Neutrophil (primary cell): ENCODE measurements at regions not wholly inside any gene's neighbourhood (a gene's known extent, or its start where the extent isn't known, plus 50 kb on each side); places are given as distances from the start of the nearest gene placed in this dataset.

Experiments used
- H3K27ac ChIP-seq: fragments of 200-600 bp; sonication (generic); 2 replicates; pipeline ENCODE4 v1.5.1; 2016; ENCODE audit warnings: mild to moderate bottlenecking, moderate library complexity
- H3K27me3 ChIP-seq: fragments of 200-600 bp; sonication (generic); 2 replicates; pipeline ENCODE4 v1.6.0; 2016; ENCODE audit warnings: mild to moderate bottlenecking
- H3K36me3 ChIP-seq: fragments of 200-600 bp; sonication (generic); 2 replicates; pipeline ENCODE4 v1.5.1; 2017
- H3K4me1 ChIP-seq, 2 experiments: fragments of 200-600 bp in 1 of 2; sonication (generic) in 1 of 2; 1 replicate in 1 of 2; 2 replicates in 1 of 2; pipeline versions ENCODE4 v1.5.1 to v1.6.1; 2013 to 2016; ENCODE audit warnings: low read depth in 1 of 2, low read length in 1 of 2, mild to moderate bottlenecking in 1 of 2, moderate library complexity in 1 of 2; ENCODE audit not compliant: control insufficient read depth in 1 of 2, insufficient read depth in 1 of 2
- H3K4me3 ChIP-seq, 2 experiments: fragments of 200-600 bp in 1 of 2; sonication (generic) in 1 of 2; 1 replicate in 1 of 2; 2 replicates in 1 of 2; pipeline ENCODE4 v1.5.1; 2013 to 2016; ENCODE audit warnings: low read depth in 1 of 2, low read length in 1 of 2, mild to moderate bottlenecking in 1 of 2, moderate library complexity in 1 of 2
- H3K9me3 ChIP-seq: fragments of 200-600 bp; sonication (generic); 2 replicates; pipeline ENCODE4 v1.5.1; 2016
- CTCF ChIP-seq: fragments of 200-600 bp; sonication (generic); IDR thresholded peaks from 2 replicates; pipeline ENCODE4 v1.5.1; 2016; ENCODE audit warnings: antibody characterized with exemption

GRCh38 chr18:22778996-22779395 lies 154.1 kb upstream of the RBBP8 start:
- Histone ChIP-seq H3K36me3 (no peaks in the 10 kb centered on the region), H3K4me3 (no peak overlapping the region), H3K27me3 (peaks cover 4% of the 10 kb centered on the region), H3K27ac (no peak overlapping the region), H3K9me3 (no peaks in the 10 kb centered on the region), H3K4me1 (no peaks in the 10 kb centered on the region)
- no peak for TF ChIP-seq CTCF

- no peaks in the 10 kb centered on the region for H3K36me3 ChIP-seq
- no peak for TF ChIP-seq CTCF
- no peak overlapping the region for H3K4me3 ChIP-seq
- H3K4me1 ChIP-seq, result no peaks in the 10 kb centered on the region
- peaks cover 4% of the 10 kb centered on the region for H3K27me3 ChIP-seq
- H3K9me3 ChIP-seq, result no peaks in the 10 kb centered on the region
- no peak overlapping the region for H3K27ac ChIP-seq
Observed at GRCh38 chr18:22783245-22783644, 149.9 kb upstream of the RBBP8 start.

- Histone ChIP-seq H3K27ac (no peak overlapping the region), H3K4me1 (no peaks in the 10 kb centered on the region), H3K36me3 (no peaks in the 10 kb centered on the region), H3K9me3 (no peaks in the 10 kb centered on the region), H3K4me3 (no peak overlapping the region), H3K27me3 (peaks cover 4% of the 10 kb centered on the region)
- TF ChIP-seq CTCF, result no peak
Observed at GRCh38 chr18:22783662-22784076, 149.5 kb upstream of the RBBP8 start.

- Histone ChIP-seq H3K27ac (no peak overlapping the region), H3K27me3 (no peaks in the 10 kb centered on the region), H3K4me3 (no peak overlapping the region), H3K36me3 (no peaks in the 10 kb centered on the region), H3K4me1 (no peaks in the 10 kb centered on the region), H3K9me3 (no peaks in the 10 kb centered on the region)
- TF ChIP-seq CTCF, result no peak
Observed at GRCh38 chr18:22789052-22789451, 144.1 kb upstream of the RBBP8 start.

GRCh38 chr18:22789600-22789999 lies 143.5 kb upstream of the RBBP8 start:
- Histone ChIP-seq H3K4me3 (no peak overlapping the region), H3K27me3 (no peaks in the 10 kb centered on the region), H3K4me1 (no peaks in the 10 kb centered on the region), H3K36me3 (no peaks in the 10 kb centered on the region), H3K27ac (no peak overlapping the region), H3K9me3 (no peaks in the 10 kb centered on the region)
- no peak for TF ChIP-seq CTCF
